ENCODE measurements at regions not wholly inside any gene's neighbourhood (a gene's known extent, or its start where the extent isn't known, plus 50 kb on each side); places are given as distances from the start of the nearest gene placed in this dataset.

DNA sequence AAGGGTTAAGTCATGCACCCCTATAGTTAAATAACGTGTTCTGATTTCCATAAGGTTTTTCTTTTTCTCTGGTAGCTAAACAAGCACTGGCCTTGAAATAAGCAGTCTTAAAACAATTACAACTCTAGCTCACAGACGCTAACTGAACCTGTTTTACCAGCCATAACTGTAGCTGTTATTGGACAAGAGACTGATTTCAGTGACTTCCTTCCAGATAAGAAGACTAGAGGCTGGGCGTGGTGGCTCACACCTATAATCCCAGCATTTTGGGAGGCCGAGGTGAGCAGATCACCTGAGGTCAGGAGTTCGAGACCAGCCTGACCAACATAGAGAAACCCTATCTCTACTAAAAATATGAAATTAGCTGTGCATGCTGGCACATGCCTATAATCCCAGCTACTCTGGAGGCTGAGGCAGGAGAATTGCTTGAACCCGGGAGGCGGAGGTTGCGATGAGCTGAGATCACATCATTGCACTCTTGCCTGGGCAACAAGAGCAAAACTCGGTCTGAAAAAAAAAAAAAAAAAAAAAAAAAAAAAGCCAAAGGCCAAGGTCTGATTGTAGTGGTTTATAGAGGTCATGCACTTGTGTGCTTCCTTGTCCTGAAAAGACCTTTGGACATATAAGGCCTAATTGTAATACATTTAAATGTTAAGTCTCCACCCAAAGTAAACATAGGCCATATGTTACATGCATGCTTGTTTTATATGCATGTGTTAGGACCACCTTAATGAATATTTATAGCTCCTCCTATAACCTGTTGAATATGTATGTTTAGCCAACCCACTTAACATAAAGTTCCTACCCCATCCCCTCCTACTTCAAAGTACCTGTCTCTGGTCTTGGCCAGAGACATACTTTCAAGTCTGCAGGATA, 319.5 kb upstream of the CA10 start:
- TF ChIP-seq POLR2A (IDR thresholded peaks at IDR 0.05): no peak
- TF ChIP-seq, protein P1, sequence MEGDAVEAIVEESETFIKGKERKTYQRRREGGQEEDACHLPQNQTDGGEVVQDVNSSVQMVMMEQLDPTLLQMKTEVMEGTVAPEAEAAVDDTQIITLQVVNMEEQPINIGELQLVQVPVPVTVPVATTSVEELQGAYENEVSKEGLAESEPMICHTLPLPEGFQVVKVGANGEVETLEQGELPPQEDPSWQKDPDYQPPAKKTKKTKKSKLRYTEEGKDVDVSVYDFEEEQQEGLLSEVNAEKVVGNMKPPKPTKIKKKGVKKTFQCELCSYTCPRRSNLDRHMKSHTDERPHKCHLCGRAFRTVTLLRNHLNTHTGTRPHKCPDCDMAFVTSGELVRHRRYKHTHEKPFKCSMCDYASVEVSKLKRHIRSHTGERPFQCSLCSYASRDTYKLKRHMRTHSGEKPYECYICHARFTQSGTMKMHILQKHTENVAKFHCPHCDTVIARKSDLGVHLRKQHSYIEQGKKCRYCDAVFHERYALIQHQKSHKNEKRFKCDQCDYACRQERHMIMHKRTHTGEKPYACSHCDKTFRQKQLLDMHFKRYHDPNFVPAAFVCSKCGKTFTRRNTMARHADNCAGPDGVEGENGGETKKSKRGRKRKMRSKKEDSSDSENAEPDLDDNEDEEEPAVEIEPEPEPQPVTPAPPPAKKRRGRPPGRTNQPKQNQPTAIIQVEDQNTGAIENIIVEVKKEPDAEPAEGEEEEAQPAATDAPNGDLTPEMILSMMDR (IDR thresholded peaks at IDR 0.05): no peak
